Lower lobe of right lung (tissue), 2 donors: ENCODE measurements at regions not wholly inside any gene's neighbourhood (a gene's known extent, or its start where the extent isn't known, plus 50 kb on each side); places are given as distances from the start of the nearest gene placed in this dataset.
"Not testable (repeated sequence)": the region's sequence is repeated elsewhere in the genome, so short reads cannot be mapped to it uniquely, and the experiment has no call there.

Experiments
- ATAC-seq, 2 donors: fragments of 200-7000 bp; cut with Tn5 transposase; one replicate each; pipeline ENCODE4 v1.9.1; 2020 to 2022; ENCODE audit warnings: mild to moderate bottlenecking in 2 of 2, moderate library complexity in 2 of 2
- DNase-seq: peaks from one replicate; pipeline ENCODE4 v3.0.0-alpha.2; 2020
- H3K27ac ChIP-seq: fragments of 200-600 bp; one replicate; pipeline ENCODE4 v1.8.0; 2022
- H3K27me3 ChIP-seq: fragments of 200-600 bp; one replicate; pipeline ENCODE4 v1.8.0; 2022; ENCODE audit warnings: low read depth
- H3K36me3 ChIP-seq: fragments of 200-600 bp; one replicate; pipeline ENCODE4 v1.8.0; 2022; ENCODE audit warnings: mild to moderate bottlenecking
- H3K4me1 ChIP-seq: fragments of 200-600 bp; one replicate; pipeline ENCODE4 v1.8.0; 2022
- H3K4me3 ChIP-seq: fragments of 200-600 bp; one replicate; pipeline ENCODE4 v1.8.0; 2022; ENCODE audit warnings: mild to moderate bottlenecking
- H3K9me3 ChIP-seq: fragments of 200-600 bp; one replicate; pipeline ENCODE4 v1.8.0; 2022
- intact Hi-C: fragments of 100-400 bp; cut with DNase I; formaldehyde crosslinking; loops from one replicate; pipeline ENCODE4 v1.11.0; 2022
- TF ChIP-seq, protein P1 (sequence below): fragments of 200-600 bp; IDR thresholded peaks from one replicate; pipeline ENCODE4 v1.8.0; 2022; ENCODE audit warnings: antibody characterized with exemption, mild to moderate bottlenecking
- donor health status: DM: no; HTN: yes; CAD: no; lungs with severe emphysema.

DNA sequence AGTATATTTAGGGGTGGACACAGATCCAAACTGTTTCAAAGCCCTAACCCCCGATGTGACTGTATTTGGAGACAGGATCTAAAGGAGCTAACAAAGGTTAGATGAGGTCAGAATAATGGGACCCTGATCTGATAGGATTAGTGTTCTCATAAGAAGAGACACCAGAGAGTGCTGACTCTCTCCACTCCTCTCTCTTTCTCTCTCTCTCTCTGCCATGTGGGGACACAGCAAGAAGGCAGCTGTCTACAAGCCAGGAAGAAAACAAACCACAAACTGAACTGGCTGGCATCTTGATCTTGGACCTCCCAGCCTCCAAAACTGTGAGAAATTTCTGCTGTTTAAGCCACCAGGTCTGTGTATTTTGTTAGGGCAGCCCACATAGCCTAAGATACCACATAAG is 84.7 kb upstream of the KDM7A start:
- Histone ChIP-seq H3K4me1 (no peaks in the 10 kb centered on the region), H3K27ac (no peak overlapping the region), H3K27me3 (no peaks in the 10 kb centered on the region), H3K36me3 (no peaks in the 10 kb centered on the region), H3K4me3 (no peak overlapping the region), H3K9me3 (no peaks in the 10 kb centered on the region)
- DNase-seq, result no peak
- no peak for ATAC-seq
- TF ChIP-seq, protein P1, sequence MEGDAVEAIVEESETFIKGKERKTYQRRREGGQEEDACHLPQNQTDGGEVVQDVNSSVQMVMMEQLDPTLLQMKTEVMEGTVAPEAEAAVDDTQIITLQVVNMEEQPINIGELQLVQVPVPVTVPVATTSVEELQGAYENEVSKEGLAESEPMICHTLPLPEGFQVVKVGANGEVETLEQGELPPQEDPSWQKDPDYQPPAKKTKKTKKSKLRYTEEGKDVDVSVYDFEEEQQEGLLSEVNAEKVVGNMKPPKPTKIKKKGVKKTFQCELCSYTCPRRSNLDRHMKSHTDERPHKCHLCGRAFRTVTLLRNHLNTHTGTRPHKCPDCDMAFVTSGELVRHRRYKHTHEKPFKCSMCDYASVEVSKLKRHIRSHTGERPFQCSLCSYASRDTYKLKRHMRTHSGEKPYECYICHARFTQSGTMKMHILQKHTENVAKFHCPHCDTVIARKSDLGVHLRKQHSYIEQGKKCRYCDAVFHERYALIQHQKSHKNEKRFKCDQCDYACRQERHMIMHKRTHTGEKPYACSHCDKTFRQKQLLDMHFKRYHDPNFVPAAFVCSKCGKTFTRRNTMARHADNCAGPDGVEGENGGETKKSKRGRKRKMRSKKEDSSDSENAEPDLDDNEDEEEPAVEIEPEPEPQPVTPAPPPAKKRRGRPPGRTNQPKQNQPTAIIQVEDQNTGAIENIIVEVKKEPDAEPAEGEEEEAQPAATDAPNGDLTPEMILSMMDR, result no peak
- intact Hi-C loops, result no loop called here

DNA sequence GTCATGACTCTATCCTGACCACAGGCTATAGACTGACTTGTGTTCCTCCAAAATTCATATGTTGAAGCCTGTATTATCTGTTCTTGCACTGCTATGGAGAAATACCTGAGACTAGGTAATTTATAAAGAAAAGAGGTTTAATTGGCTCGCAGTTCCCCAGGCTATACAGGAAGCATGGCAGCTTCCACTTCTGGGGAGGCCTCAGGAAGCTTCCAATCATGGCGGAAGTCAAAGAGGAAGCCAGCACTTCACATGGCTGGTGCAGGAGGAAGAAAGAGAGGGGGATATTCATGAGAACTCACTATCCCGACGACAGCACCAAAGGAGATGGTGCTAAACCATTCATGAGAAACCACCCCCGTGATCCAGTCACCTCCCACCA is 84.3 kb upstream of the KDM7A start:
- no peak overlapping the region for H3K4me3 ChIP-seq
- H3K9me3 ChIP-seq, result no peaks in the 10 kb centered on the region
- DNase-seq (no peak), ATAC-seq (no peak)
- no peaks in the 10 kb centered on the region for H3K4me1 ChIP-seq
- TF ChIP-seq, protein P1, result no peak
- no peak overlapping the region for H3K27ac ChIP-seq
- intact Hi-C loops, result no loop called here
- H3K36me3 ChIP-seq, result no peaks in the 10 kb centered on the region
- no peaks in the 10 kb centered on the region for H3K27me3 ChIP-seq

DNA sequence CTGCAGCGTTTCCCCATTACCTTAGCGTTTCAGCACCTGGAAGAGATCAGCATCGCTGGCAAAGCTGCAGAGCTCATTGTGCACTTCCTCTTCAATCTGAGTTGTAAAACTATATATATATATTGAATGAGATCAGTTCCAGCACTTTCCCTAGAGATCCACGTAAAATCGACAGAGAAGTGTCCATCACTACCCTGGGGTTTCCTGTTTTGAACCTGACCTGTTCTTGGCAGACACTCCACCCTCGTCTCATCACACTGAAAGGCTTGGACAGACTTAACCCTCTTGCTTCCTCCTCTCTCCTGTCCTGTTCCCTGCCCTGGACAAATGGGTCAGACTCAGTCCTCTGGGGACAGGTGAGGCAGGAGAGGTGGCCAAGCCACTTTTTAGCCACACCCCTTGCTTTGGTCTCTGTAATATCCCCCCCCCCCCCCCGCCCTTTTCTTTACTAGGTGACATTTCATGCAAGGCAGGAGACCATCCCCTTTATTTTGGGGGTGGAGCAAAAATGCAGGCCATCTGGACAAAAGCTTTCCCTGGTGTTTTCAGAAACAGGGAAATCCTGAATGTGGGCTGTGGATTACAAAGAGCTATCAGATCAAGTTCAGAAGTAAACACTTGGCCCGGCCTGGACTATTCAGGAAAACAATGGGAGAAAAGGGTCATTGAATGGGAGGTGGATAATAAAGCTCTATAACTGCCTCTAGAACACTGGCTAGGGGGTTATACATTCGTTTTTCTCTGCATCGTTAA is 83.7 kb upstream of the KDM7A start:
- Histone ChIP-seq H3K4me1 (no peaks in the 10 kb centered on the region), H3K27me3 (no peaks in the 10 kb centered on the region), H3K9me3 (no peaks in the 10 kb centered on the region), H3K36me3 (no peaks in the 10 kb centered on the region), H3K4me3 (peak overlapping the region; percentile 17), H3K27ac (no peak overlapping the region)
- TF ChIP-seq, protein P1, result no peak
- intact Hi-C loops, result no loop called here
- ATAC-seq (no peak), DNase-seq (no peak)

DNA sequence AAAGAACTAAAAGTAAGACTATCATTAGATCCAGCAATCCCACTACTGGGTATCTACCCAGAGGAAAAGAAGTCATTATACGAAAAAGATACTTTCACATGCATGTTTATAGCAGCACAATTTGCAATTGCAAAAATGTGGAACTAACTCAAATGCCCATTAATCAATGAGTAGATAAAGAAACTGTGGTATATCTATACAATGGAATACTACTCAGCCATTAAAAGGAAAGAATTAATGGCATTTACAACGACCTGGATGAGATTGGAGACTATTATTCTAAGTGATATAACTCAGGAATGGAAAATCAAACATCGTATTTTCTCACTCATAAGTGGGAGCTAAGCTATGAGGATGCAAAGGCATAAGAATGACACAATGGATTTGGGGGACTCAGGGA is 80.5 kb upstream of the KDM7A start:
- DNase-seq, intact Hi-C loops, H3K9me3 ChIP-seq, ATAC-seq, H3K27ac ChIP-seq, H3K4me3 ChIP-seq, H3K36me3 ChIP-seq, H3K27me3 ChIP-seq: not testable (repeated sequence)
- peaks cover 20% of the 10 kb centered on the region for H3K4me1 ChIP-seq

DNA sequence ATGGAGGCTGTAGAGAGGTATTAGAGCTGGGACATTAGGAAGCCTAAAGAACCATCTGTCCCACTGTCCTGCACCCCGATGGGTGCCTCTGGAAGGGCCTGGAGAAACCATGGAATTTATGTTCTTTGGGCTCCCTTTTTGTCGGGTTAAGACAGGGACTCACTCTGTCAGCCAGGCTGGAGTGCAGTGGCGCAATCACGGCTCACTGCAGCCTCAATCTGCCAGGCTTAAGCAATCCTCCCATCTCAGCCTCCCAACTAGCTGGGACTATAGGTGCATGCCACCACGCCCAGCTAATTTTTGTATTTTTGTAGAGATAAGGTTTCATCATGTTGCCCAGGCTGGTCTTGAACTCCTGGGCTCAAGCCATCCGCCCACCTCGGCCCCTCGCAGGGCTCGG is 78.2 kb upstream of the KDM7A start:
- H3K36me3 ChIP-seq, intact Hi-C loops, ATAC-seq, H3K9me3 ChIP-seq, H3K4me3 ChIP-seq, H3K27ac ChIP-seq, DNase-seq, H3K27me3 ChIP-seq: not testable (repeated sequence)
- peaks cover 30% of the 10 kb centered on the region for H3K4me1 ChIP-seq

DNA sequence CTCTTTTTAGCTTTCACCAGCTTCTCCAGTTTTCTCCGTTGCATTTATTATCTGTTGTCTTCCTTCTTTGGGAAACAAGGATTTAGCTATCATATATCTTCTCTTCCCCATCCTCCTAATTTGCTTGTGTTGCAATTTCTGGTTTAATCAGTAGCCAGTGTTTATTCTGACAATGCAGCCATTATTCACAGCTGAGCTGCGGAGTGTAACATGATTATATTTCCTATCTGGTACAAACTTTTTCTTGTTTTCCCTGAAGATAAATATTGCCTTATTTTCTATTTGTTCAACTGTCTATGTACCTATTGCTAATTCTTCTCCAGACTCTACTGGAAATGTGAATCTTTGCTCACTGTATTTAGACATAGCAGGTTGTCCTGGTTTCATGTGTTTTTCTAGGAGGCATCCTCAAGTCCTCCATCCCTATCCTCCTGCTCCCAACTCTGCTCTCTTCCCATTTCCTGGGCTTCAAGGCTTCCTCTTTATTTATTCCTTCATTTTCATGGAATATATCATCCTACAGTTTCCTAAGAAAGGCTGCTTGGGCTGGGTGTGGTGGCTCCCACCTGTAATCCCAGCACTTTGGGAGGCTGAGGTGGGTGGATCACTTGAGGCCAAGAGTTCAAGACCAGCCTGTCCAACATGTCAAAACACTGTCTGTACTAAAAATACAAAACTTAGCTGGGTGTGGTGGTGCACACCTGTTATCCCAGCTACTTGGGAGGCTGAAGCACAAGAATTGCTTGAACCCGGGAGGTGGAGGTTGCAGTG is 72.4 kb upstream of the KDM7A start:
- Histone ChIP-seq H3K36me3 (no peaks in the 10 kb centered on the region), H3K27me3 (no peaks in the 10 kb centered on the region), H3K4me1 (peaks cover 30% of the 10 kb centered on the region), H3K9me3 (no peaks in the 10 kb centered on the region), H3K4me3 (no peak overlapping the region), H3K27ac (no peak overlapping the region)
- intact Hi-C loops, result no loop called here
- no peak for DNase-seq
- TF ChIP-seq, protein P1, result no peak
- no peak for ATAC-seq
